GM13977 (cell line): ENCODE measurements at regions not wholly inside any gene's neighbourhood (a gene's known extent, or its start where the extent isn't known, plus 50 kb on each side); places are given as distances from the start of the nearest gene placed in this dataset.

Experiments used
- DNase-seq: peaks from one replicate; pipeline ENCODE4 v3.0.0; 2012; ENCODE audit warnings: low spot score
- in situ Hi-C: fragments of 300-500 bp; cut with MboI; formaldehyde crosslinking; loops from one replicate; pipeline ENCODE4 v1.12.0; 2022; ENCODE audit warnings: low sequenced_read_pairs, low pct_unique_long_range_greater_than_20kb, mixed read lengths, inconsistent platforms; ENCODE audit not compliant: unreplicated experiment
- TF ChIP-seq, protein P1 (sequence below): IDR thresholded peaks from 2 replicates; pipeline ENCODE4 v1.5.1; 2012; ENCODE audit warnings: mild to moderate bottlenecking, control low read depth; ENCODE audit not compliant: insufficient read depth; ENCODE audit errors: extremely low read depth, missing control alignments

DNA sequence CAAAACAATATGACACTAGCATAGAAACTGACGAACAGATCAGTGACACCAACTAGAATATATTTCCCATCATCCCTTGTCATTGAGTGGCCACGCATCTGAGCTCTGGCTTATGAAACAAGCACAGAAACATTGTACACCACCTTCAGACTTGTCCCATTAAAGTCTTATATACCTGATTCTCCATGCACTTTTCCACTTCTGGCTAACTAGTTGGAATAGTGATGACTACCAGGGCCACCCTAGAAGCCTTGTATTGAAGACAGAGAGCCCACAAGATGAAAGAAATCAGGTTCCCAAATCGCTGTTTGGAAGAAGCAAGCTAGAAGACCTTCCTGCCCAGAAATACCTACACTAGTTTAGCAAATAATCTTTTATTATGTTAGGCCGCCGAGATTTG lies 99.7 kb upstream of the PPM1H start:
- TF ChIP-seq, protein P1, sequence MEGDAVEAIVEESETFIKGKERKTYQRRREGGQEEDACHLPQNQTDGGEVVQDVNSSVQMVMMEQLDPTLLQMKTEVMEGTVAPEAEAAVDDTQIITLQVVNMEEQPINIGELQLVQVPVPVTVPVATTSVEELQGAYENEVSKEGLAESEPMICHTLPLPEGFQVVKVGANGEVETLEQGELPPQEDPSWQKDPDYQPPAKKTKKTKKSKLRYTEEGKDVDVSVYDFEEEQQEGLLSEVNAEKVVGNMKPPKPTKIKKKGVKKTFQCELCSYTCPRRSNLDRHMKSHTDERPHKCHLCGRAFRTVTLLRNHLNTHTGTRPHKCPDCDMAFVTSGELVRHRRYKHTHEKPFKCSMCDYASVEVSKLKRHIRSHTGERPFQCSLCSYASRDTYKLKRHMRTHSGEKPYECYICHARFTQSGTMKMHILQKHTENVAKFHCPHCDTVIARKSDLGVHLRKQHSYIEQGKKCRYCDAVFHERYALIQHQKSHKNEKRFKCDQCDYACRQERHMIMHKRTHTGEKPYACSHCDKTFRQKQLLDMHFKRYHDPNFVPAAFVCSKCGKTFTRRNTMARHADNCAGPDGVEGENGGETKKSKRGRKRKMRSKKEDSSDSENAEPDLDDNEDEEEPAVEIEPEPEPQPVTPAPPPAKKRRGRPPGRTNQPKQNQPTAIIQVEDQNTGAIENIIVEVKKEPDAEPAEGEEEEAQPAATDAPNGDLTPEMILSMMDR: no peak
- DNase-seq: no peak
- in situ Hi-C loops: no loop called here

DNA sequence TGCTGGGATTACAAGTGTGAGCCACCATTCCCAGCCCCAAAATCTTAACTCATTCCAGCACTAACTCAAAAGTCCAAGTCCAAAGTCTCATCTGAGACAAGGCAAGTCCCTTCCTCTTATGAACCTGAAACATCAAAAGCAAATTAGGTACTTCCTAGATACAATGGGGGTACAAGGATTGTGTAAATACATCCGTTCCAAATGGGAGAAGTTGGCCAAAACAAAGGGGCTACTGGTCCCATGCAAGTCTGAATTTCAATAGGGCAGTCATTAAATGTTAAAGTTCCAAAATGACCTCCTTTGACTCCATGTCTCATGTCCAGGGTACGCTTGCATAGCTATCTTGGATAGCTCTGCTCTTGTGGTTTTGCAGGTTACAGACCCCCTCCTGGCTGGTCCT lies 94.7 kb upstream of the PPM1H start:
- in situ Hi-C loops: no loop called here
- TF ChIP-seq, protein P1: no peak
- DNase-seq: no peak

DNA sequence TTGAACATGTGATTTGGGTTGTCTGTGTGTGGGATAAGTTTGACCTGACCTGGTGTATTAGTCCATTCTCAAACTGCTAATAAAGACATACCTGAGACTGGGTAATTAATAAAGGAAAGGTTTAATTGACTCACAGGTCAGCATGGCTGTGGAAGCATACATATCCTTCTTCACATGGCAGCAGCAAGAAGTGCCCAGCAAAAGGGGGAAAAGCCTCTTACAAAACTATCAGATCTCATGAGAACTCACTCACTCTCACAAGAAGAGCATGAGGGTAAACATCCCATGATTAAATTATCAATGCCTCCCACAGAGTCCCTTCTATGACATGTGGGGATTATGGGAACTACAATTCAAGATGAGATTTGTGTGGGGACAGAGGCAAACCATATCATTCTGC lies 94.0 kb upstream of the PPM1H start:
- in situ Hi-C loops: no loop called here
- TF ChIP-seq, protein P1: no peak
- DNase-seq: no peak

DNA sequence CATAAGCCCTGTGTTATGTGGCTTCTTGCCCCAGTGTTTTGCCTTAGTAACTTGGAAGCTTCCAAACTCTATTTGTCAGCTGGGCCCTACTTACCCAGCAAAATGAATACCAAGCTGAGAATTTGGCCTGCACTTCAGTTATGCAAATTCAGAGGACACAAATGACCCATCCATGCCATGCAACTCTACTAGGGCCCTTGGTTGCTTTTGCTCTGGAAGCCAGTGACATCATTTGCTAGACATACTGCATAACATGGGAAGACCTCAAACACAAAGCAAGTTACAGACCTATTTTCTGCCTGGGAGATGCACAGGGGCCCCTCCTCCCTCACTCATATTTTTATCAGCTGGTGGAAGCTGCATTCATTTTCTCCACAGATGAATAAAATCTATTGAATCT lies 90.2 kb upstream of the PPM1H start:
- TF ChIP-seq, protein P1: no peak
- in situ Hi-C loops: no loop called here
- DNase-seq: no peak

DNA sequence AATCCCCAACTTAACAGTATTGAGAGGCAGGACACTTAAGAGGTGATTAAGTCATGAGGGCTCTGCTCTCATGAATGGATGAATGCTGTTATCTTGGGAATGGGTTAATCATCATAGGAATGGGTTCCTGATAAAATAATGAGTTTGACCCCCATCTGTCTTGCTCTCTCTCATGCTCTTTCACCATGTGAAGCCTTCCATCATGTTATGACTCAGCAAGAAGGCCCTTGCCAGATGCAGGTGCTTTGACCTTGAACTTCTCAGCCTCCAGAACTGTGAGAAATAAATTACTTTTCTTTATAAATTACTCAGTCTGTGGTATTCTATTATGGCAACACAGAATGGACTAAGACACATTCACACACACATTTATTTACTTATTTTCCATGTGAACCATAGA lies 89.0 kb upstream of the PPM1H start:
- in situ Hi-C loops: no loop called here
- TF ChIP-seq, protein P1: no peak
- no peak for DNase-seq

DNA sequence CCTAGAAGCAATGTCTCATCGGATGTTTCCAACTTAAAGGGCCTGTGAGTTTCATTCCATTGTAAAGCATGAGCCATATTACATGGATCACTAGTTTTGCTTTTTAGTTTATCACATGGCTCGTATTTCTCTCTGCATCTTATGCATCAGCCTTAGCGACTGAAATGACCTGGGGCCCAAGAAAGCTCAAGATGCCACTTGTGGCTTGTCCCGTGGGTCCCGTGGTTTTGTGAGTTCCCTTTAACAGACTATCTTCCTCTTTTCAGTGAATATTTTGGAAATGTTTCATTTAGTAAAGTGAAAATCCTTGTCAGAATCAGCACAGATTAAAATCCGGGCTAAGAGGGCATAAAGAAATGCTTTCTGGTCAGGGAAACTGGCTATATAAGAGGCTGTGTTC lies 86.2 kb upstream of the PPM1H start:
- TF ChIP-seq, protein P1: no peak
- DNase-seq: no peak
- in situ Hi-C loops: no loop called here

DNA sequence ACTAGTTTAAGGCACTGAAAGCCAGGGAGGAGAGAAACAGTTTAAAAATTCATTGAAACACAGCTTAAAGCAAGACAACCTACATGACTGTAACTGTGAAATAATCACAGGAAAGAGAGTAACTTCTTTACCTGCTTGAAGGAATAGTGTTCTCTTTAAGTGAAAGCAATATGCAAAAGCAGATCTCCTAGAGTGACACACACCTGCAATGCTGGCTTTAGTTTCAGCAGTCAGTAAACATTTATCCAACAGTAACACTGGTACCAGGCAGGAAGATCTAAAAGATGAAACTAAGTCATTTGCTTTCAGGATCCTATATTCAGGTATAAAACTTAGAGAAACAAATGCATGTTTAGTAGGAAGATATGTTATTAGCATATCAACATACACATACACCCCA lies 85.3 kb upstream of the PPM1H start:
- in situ Hi-C loops: no loop called here
- DNase-seq: no peak
- TF ChIP-seq, protein P1: no peak
